Fibroblast of lung (primary cell): ENCODE measurements at regions not wholly inside any gene's neighbourhood (a gene's known extent, or its start where the extent isn't known, plus 50 kb on each side); places are given as distances from the start of the nearest gene placed in this dataset.

Source experiments
- EZH2 ChIP-seq: IDR thresholded peaks from 2 replicates; pipeline ENCODE4 v1.5.1; 2012; ENCODE audit warnings: low read length, control low read depth, mild to moderate bottlenecking; ENCODE audit errors: missing control alignments
- TF ChIP-seq, protein P1 (sequence below), 2 donors: IDR thresholded peaks in 1 of 2; conservative IDR thresholded peaks in 1 of 2; 1 replicate in 1 of 2; 2 replicates in 1 of 2; pipeline ENCODE4 v1.5.1; 2011 to 2012; ENCODE audit warnings: low read length in 2 of 2, control low read depth in 1 of 2, inconsistent platforms in 1 of 2, low read depth in 1 of 2, mild to moderate bottlenecking in 1 of 2

DNA sequence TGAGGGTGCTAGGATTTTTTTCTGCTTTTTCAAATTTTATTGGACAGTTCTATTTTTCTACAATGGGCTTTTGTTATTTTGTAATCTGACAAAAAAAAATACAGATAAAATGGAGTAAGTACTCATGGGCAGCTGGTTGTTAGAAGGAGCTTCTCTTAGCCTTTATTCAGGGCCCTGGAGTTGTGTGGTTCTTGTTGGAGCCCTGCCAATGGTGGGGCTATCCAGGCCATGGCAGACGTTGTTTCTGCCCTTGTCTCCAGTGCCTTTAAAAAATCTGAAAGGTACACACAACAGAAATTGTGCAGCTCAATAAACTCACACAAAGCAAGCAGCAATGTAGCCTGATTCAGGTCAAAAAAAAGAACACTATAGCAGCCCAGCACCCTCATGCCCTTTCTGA, 153.5 kb upstream of the GALNT2 start:
- TF ChIP-seq, protein P1, sequence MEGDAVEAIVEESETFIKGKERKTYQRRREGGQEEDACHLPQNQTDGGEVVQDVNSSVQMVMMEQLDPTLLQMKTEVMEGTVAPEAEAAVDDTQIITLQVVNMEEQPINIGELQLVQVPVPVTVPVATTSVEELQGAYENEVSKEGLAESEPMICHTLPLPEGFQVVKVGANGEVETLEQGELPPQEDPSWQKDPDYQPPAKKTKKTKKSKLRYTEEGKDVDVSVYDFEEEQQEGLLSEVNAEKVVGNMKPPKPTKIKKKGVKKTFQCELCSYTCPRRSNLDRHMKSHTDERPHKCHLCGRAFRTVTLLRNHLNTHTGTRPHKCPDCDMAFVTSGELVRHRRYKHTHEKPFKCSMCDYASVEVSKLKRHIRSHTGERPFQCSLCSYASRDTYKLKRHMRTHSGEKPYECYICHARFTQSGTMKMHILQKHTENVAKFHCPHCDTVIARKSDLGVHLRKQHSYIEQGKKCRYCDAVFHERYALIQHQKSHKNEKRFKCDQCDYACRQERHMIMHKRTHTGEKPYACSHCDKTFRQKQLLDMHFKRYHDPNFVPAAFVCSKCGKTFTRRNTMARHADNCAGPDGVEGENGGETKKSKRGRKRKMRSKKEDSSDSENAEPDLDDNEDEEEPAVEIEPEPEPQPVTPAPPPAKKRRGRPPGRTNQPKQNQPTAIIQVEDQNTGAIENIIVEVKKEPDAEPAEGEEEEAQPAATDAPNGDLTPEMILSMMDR (conservative IDR thresholded peaks at IDR 0.05 in 1 of 2, IDR thresholded peaks at IDR 0.05 in 1 of 2; ENCODE audit: low read depth in 1 of 2, low read length in 2 of 2) = no peak
- no peak for TF ChIP-seq EZH2
